ENCODE measurements at regions not wholly inside any gene's neighbourhood (a gene's known extent, or its start where the extent isn't known, plus 50 kb on each side); places are given as distances from the start of the nearest gene placed in this dataset.

DNA sequence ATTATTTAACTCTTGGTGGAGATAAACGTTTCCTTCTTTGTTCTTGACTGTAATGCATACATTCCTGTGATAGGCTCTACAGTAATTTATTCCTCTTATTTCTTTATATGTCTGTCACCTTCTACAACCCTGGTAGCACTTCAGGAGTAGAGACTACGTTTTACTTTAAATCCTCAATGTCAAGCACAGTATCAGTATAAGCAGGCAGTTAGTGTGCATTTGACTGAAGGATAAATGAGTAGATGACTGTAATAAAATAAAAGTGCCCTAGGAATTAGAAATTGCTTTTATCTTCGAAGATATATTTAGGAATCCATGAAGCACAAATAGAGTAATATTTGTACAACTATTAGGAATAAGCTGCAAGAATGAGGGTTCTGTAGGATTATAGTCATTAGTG is 599.6 kb upstream of the PRMT6 start:
- H3K27me3 ChIP-seq = no peaks in the 10 kb centered on the region
- no peak for DNase-seq (ENCODE audit: low spot score in 2 of 2)
- intact Hi-C loops (cut with DNase I) = no loop called here

DNA sequence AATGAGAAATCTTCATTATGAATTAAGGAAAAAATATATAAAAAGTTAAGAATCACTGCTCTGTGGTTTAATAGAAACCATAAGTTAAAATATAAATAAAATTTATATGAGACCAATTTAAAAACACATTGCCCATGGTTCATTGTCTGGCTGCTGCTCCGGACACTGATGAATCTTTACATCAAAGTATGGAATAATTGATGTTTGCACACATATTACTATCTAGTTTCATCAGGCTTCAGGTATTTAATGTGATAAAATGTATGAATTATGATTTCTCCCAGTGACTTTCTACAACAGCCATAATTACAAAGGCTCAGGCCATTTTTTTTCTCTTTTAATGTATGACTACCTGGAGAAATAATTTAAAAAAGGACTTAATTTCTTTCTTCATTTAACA is 599.1 kb upstream of the PRMT6 start:
- TF ChIP-seq, protein P1, sequence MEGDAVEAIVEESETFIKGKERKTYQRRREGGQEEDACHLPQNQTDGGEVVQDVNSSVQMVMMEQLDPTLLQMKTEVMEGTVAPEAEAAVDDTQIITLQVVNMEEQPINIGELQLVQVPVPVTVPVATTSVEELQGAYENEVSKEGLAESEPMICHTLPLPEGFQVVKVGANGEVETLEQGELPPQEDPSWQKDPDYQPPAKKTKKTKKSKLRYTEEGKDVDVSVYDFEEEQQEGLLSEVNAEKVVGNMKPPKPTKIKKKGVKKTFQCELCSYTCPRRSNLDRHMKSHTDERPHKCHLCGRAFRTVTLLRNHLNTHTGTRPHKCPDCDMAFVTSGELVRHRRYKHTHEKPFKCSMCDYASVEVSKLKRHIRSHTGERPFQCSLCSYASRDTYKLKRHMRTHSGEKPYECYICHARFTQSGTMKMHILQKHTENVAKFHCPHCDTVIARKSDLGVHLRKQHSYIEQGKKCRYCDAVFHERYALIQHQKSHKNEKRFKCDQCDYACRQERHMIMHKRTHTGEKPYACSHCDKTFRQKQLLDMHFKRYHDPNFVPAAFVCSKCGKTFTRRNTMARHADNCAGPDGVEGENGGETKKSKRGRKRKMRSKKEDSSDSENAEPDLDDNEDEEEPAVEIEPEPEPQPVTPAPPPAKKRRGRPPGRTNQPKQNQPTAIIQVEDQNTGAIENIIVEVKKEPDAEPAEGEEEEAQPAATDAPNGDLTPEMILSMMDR (IDR thresholded peaks at IDR 0.05) = no peak
- H3K27ac ChIP-seq = no peak overlapping the region
- intact Hi-C loops (cut with DNase I) = no loop called here

More for the DNA sequence above, 599.6 kb upstream of the PRMT6 start:
- H3K36me3 ChIP-seq = no peaks in the 10 kb centered on the region
- H3K4me1 ChIP-seq = no peaks in the 10 kb centered on the region
- no peak overlapping the region for H3K27ac ChIP-seq
- TF ChIP-seq, protein P1 (IDR thresholded peaks at IDR 0.05) = no peak
- H3K9me3 ChIP-seq = no peaks in the 10 kb centered on the region
- H3K4me3 ChIP-seq = no peak overlapping the region

DNA sequence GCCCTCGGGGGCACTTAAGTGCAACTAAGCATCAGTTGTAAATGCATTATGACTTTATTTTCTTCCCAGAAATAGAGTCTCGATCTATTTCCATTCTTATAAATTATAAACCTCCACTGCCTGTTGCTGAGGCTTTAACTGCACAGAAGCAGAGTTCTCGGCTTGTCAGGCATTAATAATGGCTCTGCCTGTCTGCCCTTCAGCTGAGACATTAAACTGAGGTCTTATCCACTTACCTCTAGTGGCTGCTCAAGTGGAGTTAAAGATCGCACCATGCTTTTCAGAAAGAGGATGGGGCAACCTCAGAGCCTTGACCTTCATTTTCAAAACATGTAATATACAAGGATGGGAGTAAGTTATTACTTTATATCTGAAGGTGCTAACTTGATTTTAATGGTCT is 597.6 kb upstream of the PRMT6 start:
- no peaks in the 10 kb centered on the region for H3K9me3 ChIP-seq
- intact Hi-C loops (cut with DNase I) = no loop called here
- H3K4me1 ChIP-seq = no peaks in the 10 kb centered on the region
- TF ChIP-seq, protein P1 (IDR thresholded peaks at IDR 0.05) = no peak
- no peaks in the 10 kb centered on the region for H3K27me3 ChIP-seq
- no peaks in the 10 kb centered on the region for H3K36me3 ChIP-seq
- H3K4me3 ChIP-seq = no peak overlapping the region
- no peak overlapping the region for H3K27ac ChIP-seq
- DNase-seq (ENCODE audit: low spot score in 2 of 2) = no peak

More for the DNA sequence above, 599.1 kb upstream of the PRMT6 start:
- Histone ChIP-seq H3K4me3 (no peak overlapping the region), H3K9me3 (no peaks in the 10 kb centered on the region), H3K4me1 (no peaks in the 10 kb centered on the region), H3K36me3 (no peaks in the 10 kb centered on the region), H3K27me3 (no peaks in the 10 kb centered on the region)
- no peak for DNase-seq (ENCODE audit: low spot score in 2 of 2)

DNA sequence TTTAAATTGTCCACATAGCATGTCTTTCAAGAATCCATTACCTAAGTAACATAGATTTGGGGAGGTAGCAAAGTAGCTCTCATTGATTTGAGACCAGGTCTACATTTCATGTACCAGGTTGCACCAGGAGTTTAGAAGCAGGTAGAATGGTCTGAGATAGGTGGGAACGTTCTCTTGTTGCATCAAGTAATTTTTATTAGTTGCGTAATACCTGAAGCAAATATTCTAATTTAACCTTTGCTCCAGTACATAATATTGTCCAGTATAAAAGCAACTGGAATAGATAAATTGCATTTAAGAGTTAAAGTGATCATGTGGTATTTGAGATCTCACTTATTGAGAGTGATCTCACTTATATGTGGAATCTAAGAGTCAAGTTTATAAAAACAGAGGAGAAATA is 597.1 kb upstream of the PRMT6 start:
- H3K27ac ChIP-seq = no peak overlapping the region
- TF ChIP-seq, protein P1 (IDR thresholded peaks at IDR 0.05) = no peak
- no peaks in the 10 kb centered on the region for H3K9me3 ChIP-seq
- no peaks in the 10 kb centered on the region for H3K4me1 ChIP-seq
- no peaks in the 10 kb centered on the region for H3K36me3 ChIP-seq
- H3K27me3 ChIP-seq = no peaks in the 10 kb centered on the region
- no peak for DNase-seq (ENCODE audit: low spot score in 2 of 2)
- intact Hi-C loops (cut with DNase I) = no loop called here
- H3K4me3 ChIP-seq = no peak overlapping the region

DNA sequence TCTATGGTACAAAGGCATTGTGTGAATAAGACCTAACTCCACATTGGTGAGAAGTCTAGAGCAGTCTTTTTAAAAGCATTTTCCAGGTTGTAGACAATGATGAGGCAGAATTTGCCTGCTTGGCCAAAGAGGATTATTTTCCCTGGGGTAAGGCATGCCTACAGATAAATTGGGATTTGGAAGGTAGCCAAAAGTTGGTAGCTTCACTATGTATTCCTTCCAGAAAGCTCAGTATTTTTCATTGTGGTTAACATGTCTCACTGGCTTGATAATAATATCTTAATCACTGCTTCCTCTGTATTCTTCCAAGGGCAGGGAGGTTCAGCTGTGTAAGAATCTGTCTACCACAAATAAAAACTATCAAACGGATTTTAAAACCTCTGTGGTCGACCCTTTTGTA is 590.8 kb upstream of the PRMT6 start:
- no peaks in the 10 kb centered on the region for H3K4me1 ChIP-seq
- intact Hi-C loops (cut with DNase I) = no loop called here
- TF ChIP-seq, protein P1 (IDR thresholded peaks at IDR 0.05) = no peak

DNA sequence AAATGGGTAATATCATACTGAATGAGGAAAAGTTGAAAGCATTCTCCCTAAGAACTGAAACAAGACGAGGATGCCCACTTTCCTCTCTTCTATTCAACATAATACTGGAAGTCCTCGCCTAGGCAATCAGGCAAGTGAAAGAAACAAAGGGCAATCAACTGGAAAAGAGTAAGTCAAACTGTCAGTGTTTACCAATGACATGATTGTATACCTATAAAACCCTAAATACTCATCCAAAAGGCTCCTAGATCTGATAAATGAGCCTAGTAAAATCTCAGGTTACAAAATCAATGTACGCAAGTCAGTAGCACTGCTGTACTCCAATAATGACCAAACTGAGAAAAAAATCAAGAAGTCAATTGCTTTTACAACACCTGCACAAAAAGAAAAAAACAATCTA is 575.8 kb upstream of the PRMT6 start:
- DNase-seq (ENCODE audit: low spot score in 2 of 2) = no peak
- peaks cover 0 to 5% of the 10 kb centered on the region in 2 donors for H3K9me3 ChIP-seq
- H3K4me1 ChIP-seq = no peaks in the 10 kb centered on the region
- intact Hi-C loops (cut with DNase I) = no loop called here
- no peak overlapping the region for H3K27ac ChIP-seq
- H3K4me3 ChIP-seq = no peak overlapping the region
- TF ChIP-seq, protein P1 (IDR thresholded peaks at IDR 0.05) = no peak
- H3K27me3 ChIP-seq = no peaks in the 10 kb centered on the region
- H3K36me3 ChIP-seq = no peaks in the 10 kb centered on the region

More for the DNA sequence above, 590.8 kb upstream of the PRMT6 start:
- peaks cover 0 to 14% of the 10 kb centered on the region in 2 donors for H3K9me3 ChIP-seq
- no peak overlapping the region for H3K4me3 ChIP-seq
- H3K27me3 ChIP-seq = no peaks in the 10 kb centered on the region
- no peak overlapping the region for H3K27ac ChIP-seq
- no peaks in the 10 kb centered on the region for H3K36me3 ChIP-seq
- no peak for DNase-seq (ENCODE audit: low spot score in 2 of 2)
